Peyer's patch (tissue), 4 donors: ENCODE measurements at regions not wholly inside any gene's neighbourhood (a gene's known extent, or its start where the extent isn't known, plus 50 kb on each side); places are given as distances from the start of the nearest gene placed in this dataset.

Experiments used
- DNase-seq, 3 donors: peaks; one replicate each; pipeline ENCODE4 v3.0.0-alpha.2; 2017 to 2019
- H3K27ac ChIP-seq, 4 donors: fragments of 200-600 bp; sonication (generic); one replicate each; pipeline ENCODE4 v1.5.1; 2016 to 2019
- H3K27me3 ChIP-seq, 2 donors: fragments of 200-600 bp; sonication (generic); one replicate each; pipeline ENCODE4 v1.5.1; 2019
- H3K36me3 ChIP-seq, 3 donors: fragments of 200-600 bp; sonication (generic); one replicate each; pipeline ENCODE4 v1.5.1; 2016 to 2019
- H3K4me1 ChIP-seq, 4 donors: fragments of 200-600 bp; sonication (generic); one replicate each; pipeline ENCODE4 v1.5.1; 2016 to 2019
- H3K4me3 ChIP-seq, 4 donors: fragments of 200-600 bp; sonication (generic); 1 replicate in 3 of 4; 2 replicates in 1 of 4; pipeline ENCODE4 v1.5.1; 2016 to 2019; ENCODE audit warnings: mild to moderate bottlenecking in 1 of 4
- H3K9me3 ChIP-seq, 4 donors: fragments of 200-600 bp; sonication (generic); one replicate each; pipeline ENCODE4 v1.5.1; 2016 to 2019; ENCODE audit warnings: mild to moderate bottlenecking in 1 of 4
- CTCF ChIP-seq, 6 experiments: fragments of 450-650 bp in 4 of 6; fragments of 200-600 bp in 2 of 6; sonication (generic) in 1 of 6; IDR thresholded peaks; one replicate each; pipeline ENCODE4 v1.5.1; 2017 to 2019; ENCODE audit warnings: antibody characterized with exemption in 6 of 6, mild to moderate bottlenecking in 3 of 6, moderate library complexity in 1 of 6
- POLR2A ChIP-seq, 2 donors: fragments of 450-650 bp; IDR thresholded peaks; one replicate each; pipeline ENCODE4 v1.5.1; 2017; ENCODE audit warnings: antibody characterized with exemption in 2 of 2, mild to moderate bottlenecking in 2 of 2, moderate library complexity in 2 of 2

GRCh38 chr1:34441259-34442069 lies 264.8 kb downstream of the C1orf94 start:
- Histone ChIP-seq H3K4me3 (no peak overlapping the region), H3K36me3 (no peaks in the 10 kb centered on the region), H3K9me3 (no peaks in the 10 kb centered on the region), H3K27me3 (no peaks in the 10 kb centered on the region), H3K4me1 (no peaks in the 10 kb centered on the region), H3K27ac (no peak overlapping the region)
- TF ChIP-seq POLR2A (IDR thresholded peaks at IDR 0.05), result no peak
- TF ChIP-seq CTCF (IDR thresholded peaks at IDR 0.05), result no peak
- DNase-seq, result no peak

- H3K27ac ChIP-seq, result no peak overlapping the region
- H3K9me3 ChIP-seq, result no peaks in the 10 kb centered on the region
- no peaks in the 10 kb centered on the region for H3K36me3 ChIP-seq
- H3K4me3 ChIP-seq, result no peak overlapping the region
- H3K4me1 ChIP-seq, result no peaks in the 10 kb centered on the region
- TF ChIP-seq CTCF (IDR thresholded peaks at IDR 0.05), result no peak
- TF ChIP-seq POLR2A (IDR thresholded peaks at IDR 0.05), result no peak
- no peak for DNase-seq
- no peaks in the 10 kb centered on the region for H3K27me3 ChIP-seq
Observed at GRCh38 chr1:34444516-34444915, 267.8 kb downstream of the C1orf94 start.

- no peak for DNase-seq
- Histone ChIP-seq H3K27me3 (no peaks in the 10 kb centered on the region), H3K9me3 (no peaks in the 10 kb centered on the region), H3K36me3 (no peaks in the 10 kb centered on the region), H3K4me1 (no peaks in the 10 kb centered on the region), H3K4me3 (no peak overlapping the region), H3K27ac (no peak overlapping the region)
- no peak for TF ChIP-seq POLR2A (IDR thresholded peaks at IDR 0.05)
- TF ChIP-seq CTCF (IDR thresholded peaks at IDR 0.05), result no peak
Observed at GRCh38 chr1:34450325-34450724, 273.6 kb downstream of the C1orf94 start.

GRCh38 chr1:34452451-34452850 lies 275.7 kb downstream of the C1orf94 start:
- Histone ChIP-seq H3K9me3 (no peaks in the 10 kb centered on the region), H3K27ac (no peak overlapping the region), H3K4me1 (no peaks in the 10 kb centered on the region), H3K27me3 (no peaks in the 10 kb centered on the region), H3K36me3 (no peaks in the 10 kb centered on the region), H3K4me3 (no peak overlapping the region)
- no peak for TF ChIP-seq CTCF (IDR thresholded peaks at IDR 0.05)
- no peak for TF ChIP-seq POLR2A (IDR thresholded peaks at IDR 0.05)
- DNase-seq, result no peak

- no peak for TF ChIP-seq CTCF (IDR thresholded peaks at IDR 0.05)
- TF ChIP-seq POLR2A (IDR thresholded peaks at IDR 0.05), result no peak
- no peaks in the 10 kb centered on the region for H3K36me3 ChIP-seq
- no peak overlapping the region for H3K27ac ChIP-seq
- H3K4me3 ChIP-seq, result no peak overlapping the region
- H3K27me3 ChIP-seq, result no peaks in the 10 kb centered on the region
- no peaks in the 10 kb centered on the region for H3K9me3 ChIP-seq
- no peaks in the 10 kb centered on the region for H3K4me1 ChIP-seq
- no peak for DNase-seq
Observed at GRCh38 chr1:34455121-34455520, 278.4 kb downstream of the C1orf94 start.
